Activated CD8-positive, alpha-beta T cell treated with anti-CD3 and anti-CD28 coated beads, Interleukin-2, amount 10 ng/mL, durations not matched to agents 7 days and 5 days (primary cell): ENCODE measurements at regions not wholly inside any gene's neighbourhood (a gene's known extent, or its start where the extent isn't known, plus 50 kb on each side); places are given as distances from the start of the nearest gene placed in this dataset.

Experiments
- ATAC-seq: fragments of 150-1000 bp; cut with Tn5 transposase; one replicate; pipeline ENCODE4 v1.10.0; 2021; ENCODE audit warnings: moderate library complexity
- CTCF ChIA-PET: fragments of 350-600 bp; sonication (Branson Sonifier 250); formaldehyde crosslinking; loops from one replicate; lab custom pipeline; 2021; ENCODE audit warnings: antibody characterized with exemption; lab: Charles Lee
- POLR2A ChIA-PET: fragments of 350-600 bp; sonication (Branson Sonifier 250); formaldehyde crosslinking; loops from one replicate; lab custom pipeline; 2021; ENCODE audit warnings: antibody characterized with exemption; lab: Charles Lee
- DNase-seq: peaks from one replicate; pipeline ENCODE4 v3.0.0-alpha.2; 2020
- H3K27ac Mint-ChIP-seq: one replicate; pipeline ENCODE4 v1.8.0; 2021; ENCODE audit warnings: mild to moderate bottlenecking, mixed read lengths
- H3K27me3 Mint-ChIP-seq: one replicate; pipeline ENCODE4 v1.8.0; 2021; ENCODE audit warnings: low read depth, mixed read lengths
- H3K36me3 Mint-ChIP-seq: one replicate; pipeline ENCODE4 v1.8.0; 2021; ENCODE audit warnings: low read depth, mixed read lengths
- H3K4me1 Mint-ChIP-seq: one replicate; pipeline ENCODE4 v1.8.0; 2021; ENCODE audit warnings: low read depth, mixed read lengths
- H3K4me3 Mint-ChIP-seq: one replicate; pipeline ENCODE4 v1.8.0; 2021; ENCODE audit warnings: mild to moderate bottlenecking, mixed read lengths
- H3K9me3 Mint-ChIP-seq: one replicate; pipeline ENCODE4 v1.8.0; 2022; ENCODE audit warnings: mixed read lengths; ENCODE audit not compliant: insufficient read depth

- ChIA-PET CTCF (interaction anchor here (1.5 to 6.0 kb wide), 2 partner anchors 20 to 317 kb away, joined by 4 to 87 read pairs; no protein-coding TSS in a partner anchor), POLR2A (no interaction called here)
- Mint-ChIP-seq H3K9me3 (no peaks in the 10 kb centered on the region), H3K4me3 (no peak overlapping the region), H3K27ac (no peak overlapping the region), H3K27me3 (peaks cover 11% of the 10 kb centered on the region), H3K4me1 (peaks cover 3% of the 10 kb centered on the region), H3K36me3 (no peaks in the 10 kb centered on the region)
- DNase-seq, result no peak
- no peak for ATAC-seq
Measured at GRCh38 chr20:51303731-51304670, 238.5 kb downstream of the NFATC2 start.

GRCh38 chr20:51301026-51301425 is 241.5 kb downstream of the NFATC2 start:
- POLR2A ChIA-PET, result no interaction called here
- no peak for DNase-seq
- no peaks in the 10 kb centered on the region for H3K9me3 Mint-ChIP-seq
- no peaks in the 10 kb centered on the region for H3K36me3 Mint-ChIP-seq
- H3K4me1 Mint-ChIP-seq, result no peaks in the 10 kb centered on the region
- no peak for ATAC-seq
- no peak overlapping the region for H3K4me3 Mint-ChIP-seq
- H3K27ac Mint-ChIP-seq, result no peak overlapping the region
- no peaks in the 10 kb centered on the region for H3K27me3 Mint-ChIP-seq
- CTCF ChIA-PET, result interaction anchor here (0.6 to 2.1 kb wide), 3 partner anchors 314 to 596 kb away, joined by 3 to 8 read pairs (median 4); no protein-coding TSS in a partner anchor

GRCh38 chr20:51300104-51300503 is 242.4 kb downstream of the NFATC2 start:
- H3K27ac Mint-ChIP-seq, result no peak overlapping the region
- DNase-seq, result no peak
- no peak for ATAC-seq
- H3K27me3 Mint-ChIP-seq, result no peaks in the 10 kb centered on the region
- no peak overlapping the region for H3K4me3 Mint-ChIP-seq
- H3K9me3 Mint-ChIP-seq, result no peaks in the 10 kb centered on the region
- POLR2A ChIA-PET, result no interaction called here
- CTCF ChIA-PET, result interaction anchor here (1.2 to 2.1 kb wide), 2 partner anchors 313 to 318 kb away, joined by 4 to 8 read pairs; no protein-coding TSS in a partner anchor
- no peaks in the 10 kb centered on the region for H3K36me3 Mint-ChIP-seq
- H3K4me1 Mint-ChIP-seq, result no peaks in the 10 kb centered on the region

- no peaks in the 10 kb centered on the region for H3K27me3 Mint-ChIP-seq
- H3K4me1 Mint-ChIP-seq, result no peaks in the 10 kb centered on the region
- no peak for ATAC-seq
- ChIA-PET POLR2A (no interaction called here), CTCF (interaction anchor here (0.9 kb wide), 1 partner anchor 9 kb away, joined by 4 read pairs; no protein-coding TSS in a partner anchor)
- H3K9me3 Mint-ChIP-seq, result no peaks in the 10 kb centered on the region
- DNase-seq, result no peak
- no peak overlapping the region for H3K4me3 Mint-ChIP-seq
- H3K36me3 Mint-ChIP-seq, result no peaks in the 10 kb centered on the region
- no peak overlapping the region for H3K27ac Mint-ChIP-seq
Measured at GRCh38 chr20:51299413-51299812, 243.1 kb downstream of the NFATC2 start.

- Mint-ChIP-seq H3K4me3 (no peak overlapping the region), H3K27me3 (peaks cover 2% of the 10 kb centered on the region), H3K36me3 (no peaks in the 10 kb centered on the region), H3K27ac (no peak overlapping the region), H3K9me3 (no peaks in the 10 kb centered on the region), H3K4me1 (no peaks in the 10 kb centered on the region)
- DNase-seq, result no peak
- ChIA-PET CTCF (interaction anchor here (0.9 kb wide), 1 partner anchor 10 kb away, joined by 4 read pairs; no protein-coding TSS in a partner anchor), POLR2A (no interaction called here)
- ATAC-seq, result no peak
Measured at GRCh38 chr20:51298141-51298749, 244.3 kb downstream of the NFATC2 start.

DNA sequence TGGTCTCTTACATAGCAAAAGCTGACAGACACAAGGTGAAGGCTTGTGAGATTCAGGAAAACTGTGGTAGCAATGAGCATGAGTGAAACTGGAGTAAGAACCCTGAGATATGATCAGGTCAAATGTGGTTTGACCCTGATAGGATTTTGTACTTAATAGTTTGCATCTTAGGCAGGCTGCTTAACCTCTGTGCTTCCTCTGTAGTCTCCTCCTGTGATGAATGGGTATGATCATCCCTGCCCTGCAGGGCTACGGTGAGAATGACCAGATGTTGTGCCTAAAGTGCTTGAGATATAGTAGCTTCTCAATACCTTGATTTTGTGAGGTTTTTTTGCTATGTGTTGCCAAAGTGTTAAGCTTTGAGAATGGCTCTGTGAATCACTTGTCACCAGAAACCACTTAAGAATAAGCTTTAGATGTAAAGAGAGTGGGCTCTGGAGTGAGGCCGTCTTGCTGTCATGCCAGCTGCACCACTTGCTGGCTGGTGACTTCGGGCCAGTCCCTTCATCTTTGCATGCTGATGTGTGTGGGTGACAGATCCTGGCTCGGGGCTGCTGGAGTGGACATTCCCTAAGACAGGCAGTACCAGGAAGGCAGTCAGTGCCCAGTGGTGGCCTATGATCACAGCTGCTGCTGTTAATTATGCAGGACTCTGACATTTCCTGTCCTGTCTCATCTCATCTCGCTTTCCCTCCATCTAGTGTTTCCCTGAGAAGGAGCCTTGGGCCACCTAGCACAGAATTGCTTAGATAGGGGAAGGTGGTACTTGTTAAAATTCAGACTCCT is 254.7 kb downstream of the NFATC2 start:
- H3K9me3 Mint-ChIP-seq, result no peaks in the 10 kb centered on the region

DNA sequence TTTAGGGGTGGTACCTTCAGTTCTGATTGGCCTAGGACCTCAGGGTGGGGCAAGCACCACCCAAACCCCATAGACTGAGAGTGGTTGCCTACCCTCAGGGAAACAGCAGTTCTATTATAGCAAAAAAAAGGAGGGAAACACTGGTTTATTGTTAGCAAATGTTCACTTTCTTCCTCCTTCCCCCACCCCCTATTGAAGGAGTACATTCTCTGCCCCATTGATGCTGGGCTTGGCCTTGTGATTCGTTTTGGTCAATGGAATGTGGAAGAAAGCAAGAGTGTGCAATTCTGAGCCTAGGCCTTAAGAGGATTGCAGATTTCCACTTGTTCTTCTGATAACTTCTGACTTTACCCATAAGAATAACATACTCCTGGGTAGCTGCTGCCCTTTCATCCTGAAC is 255.8 kb downstream of the NFATC2 start:
- ATAC-seq (no peak), DNase-seq (no peak)
- H3K4me3 Mint-ChIP-seq, result no peak overlapping the region
- H3K27me3 Mint-ChIP-seq, result no peaks in the 10 kb centered on the region
- no peaks in the 10 kb centered on the region for H3K36me3 Mint-ChIP-seq
- POLR2A ChIA-PET, result no interaction called here
- no peaks in the 10 kb centered on the region for H3K9me3 Mint-ChIP-seq
- H3K4me1 Mint-ChIP-seq, result no peaks in the 10 kb centered on the region
- CTCF ChIA-PET, result interaction anchor here (1.0 kb wide), 1 partner anchor 21 kb away, joined by 3 read pairs; no protein-coding TSS in a partner anchor
- H3K27ac Mint-ChIP-seq, result no peak overlapping the region

More for the DNA sequence above, 254.7 kb downstream of the NFATC2 start:
- ATAC-seq (no peak), DNase-seq (no peak)
- Mint-ChIP-seq H3K4me1 (no peaks in the 10 kb centered on the region), H3K4me3 (no peak overlapping the region), H3K36me3 (no peaks in the 10 kb centered on the region), H3K27me3 (no peaks in the 10 kb centered on the region), H3K27ac (no peak overlapping the region)
- POLR2A ChIA-PET, result no interaction called here
- CTCF ChIA-PET, result no interaction called here

DNA sequence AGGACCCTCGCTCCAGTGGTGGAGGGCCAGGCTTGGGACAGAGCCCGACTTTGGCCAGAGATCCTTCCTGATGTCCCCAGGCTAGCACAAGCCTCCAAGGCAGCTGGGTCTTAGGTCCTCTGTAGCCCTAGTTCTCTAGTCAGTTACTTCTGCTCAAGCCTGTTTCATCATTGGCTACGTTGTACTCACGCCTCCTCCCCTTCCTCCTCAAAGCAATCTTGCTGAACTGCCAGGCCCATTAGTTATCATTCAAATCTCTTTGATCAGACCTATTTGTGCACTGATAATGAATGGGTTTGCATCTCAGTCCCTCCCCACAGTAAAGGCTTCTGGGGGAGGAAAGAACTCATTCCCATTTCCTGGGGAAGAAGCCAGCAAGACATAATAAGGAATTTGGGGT is 256.8 kb downstream of the NFATC2 start:
- H3K27ac Mint-ChIP-seq, result no peak overlapping the region
- no peak for DNase-seq
- H3K36me3 Mint-ChIP-seq, result no peaks in the 10 kb centered on the region
- ChIA-PET POLR2A (no interaction called here), CTCF (no interaction called here)
- no peaks in the 10 kb centered on the region for H3K27me3 Mint-ChIP-seq
- no peak overlapping the region for H3K4me3 Mint-ChIP-seq
- no peak for ATAC-seq
- no peaks in the 10 kb centered on the region for H3K4me1 Mint-ChIP-seq
- no peaks in the 10 kb centered on the region for H3K9me3 Mint-ChIP-seq

- Mint-ChIP-seq H3K4me1 (no peaks in the 10 kb centered on the region), H3K9me3 (no peaks in the 10 kb centered on the region), H3K4me3 (no peak overlapping the region), H3K27ac (no peak overlapping the region), H3K27me3 (no peaks in the 10 kb centered on the region), H3K36me3 (no peaks in the 10 kb centered on the region)
- ChIA-PET CTCF (interaction anchor here (0.9 to 1.2 kb wide), 3 partner anchors 12 to 303 kb away, joined by 3 read pairs; no protein-coding TSS in a partner anchor), POLR2A (no interaction called here)
- no peak for ATAC-seq
- DNase-seq, result no peak
Measured at GRCh38 chr20:51284871-51285270, 257.6 kb downstream of the NFATC2 start.

GRCh38 chr20:51284176-51284575 is 258.3 kb downstream of the NFATC2 start:
- POLR2A ChIA-PET, result no interaction called here
- ATAC-seq (no peak), DNase-seq (no peak)
- Mint-ChIP-seq H3K9me3 (no peaks in the 10 kb centered on the region), H3K36me3 (no peaks in the 10 kb centered on the region), H3K4me1 (no peaks in the 10 kb centered on the region), H3K27me3 (no peaks in the 10 kb centered on the region), H3K27ac (no peak overlapping the region), H3K4me3 (no peak overlapping the region)
- CTCF ChIA-PET, result interaction anchor here (0.9 to 1.2 kb wide), 3 partner anchors 11 to 302 kb away, joined by 3 read pairs; no protein-coding TSS in a partner anchor

DNA sequence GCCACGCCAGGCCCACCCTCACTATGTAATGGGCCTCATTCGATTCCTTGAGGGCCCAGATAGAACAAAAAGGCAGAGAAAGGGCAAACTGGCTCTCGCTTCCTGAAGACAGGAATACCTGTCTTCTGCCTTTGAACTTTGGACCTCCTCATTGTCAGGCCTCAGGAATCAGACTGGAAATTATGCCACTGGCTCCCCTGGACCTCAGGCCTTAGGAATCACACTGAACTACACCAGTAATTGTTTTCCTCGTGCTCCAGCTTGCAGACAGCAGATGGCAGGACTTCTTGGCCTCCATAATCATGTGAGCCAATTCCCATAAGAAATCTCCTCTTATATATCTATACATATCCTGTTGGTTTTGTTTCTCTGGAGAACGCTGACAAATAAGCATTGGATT is 258.6 kb upstream of the KCNG1 start:
- POLR2A ChIA-PET, result no interaction called here
- CTCF ChIA-PET, result no interaction called here

More for the DNA sequence above, 258.6 kb upstream of the KCNG1 start:
- Mint-ChIP-seq H3K9me3 (no peaks in the 10 kb centered on the region), H3K4me3 (no peak overlapping the region), H3K36me3 (no peaks in the 10 kb centered on the region), H3K27me3 (peaks cover 7% of the 10 kb centered on the region), H3K4me1 (no peaks in the 10 kb centered on the region), H3K27ac (no peak overlapping the region)
- DNase-seq (no peak), ATAC-seq (no peak)
